Ishikawa (cell line): ENCODE measurements at regions not wholly inside any gene's neighbourhood (a gene's known extent, or its start where the extent isn't known, plus 50 kb on each side); places are given as distances from the start of the nearest gene placed in this dataset.

Source experiments
- CEBPB ChIP-seq: IDR thresholded peaks from 2 replicates; pipeline ENCODE4 v1.6.1; 2012
- CREB1 ChIP-seq: IDR thresholded peaks from 2 replicates; pipeline ENCODE4 v1.6.1; 2012; ENCODE audit warnings: low read depth
- EGR1 ChIP-seq: IDR thresholded peaks from 2 replicates; pipeline ENCODE4 v1.6.1; 2012
- EP300 ChIP-seq: IDR thresholded peaks from 2 replicates; pipeline ENCODE4 v1.6.1; 2012; ENCODE audit warnings: borderline replicate concordance
- FOXM1 ChIP-seq: IDR thresholded peaks from 2 replicates; pipeline ENCODE4 v1.6.1; 2012; ENCODE audit warnings: low read depth, borderline replicate concordance
- NFIC ChIP-seq: IDR thresholded peaks from 2 replicates; pipeline ENCODE4 v1.6.1; 2012
- RAD21 ChIP-seq: IDR thresholded peaks from 2 replicates; pipeline ENCODE4 v1.6.1; 2012; ENCODE audit warnings: low read depth
- REST ChIP-seq: IDR thresholded peaks from 2 replicates; pipeline ENCODE4 v1.6.1; 2012; ENCODE audit warnings: low read depth, mild to moderate bottlenecking
- TAF1 ChIP-seq: IDR thresholded peaks from 2 replicates; pipeline ENCODE4 v1.6.1; 2012; ENCODE audit warnings: low read depth, mild to moderate bottlenecking
- TCF12 ChIP-seq: IDR thresholded peaks from 2 replicates; pipeline ENCODE4 v1.6.1; 2012; ENCODE audit warnings: low read depth
- TEAD4 ChIP-seq: IDR thresholded peaks from 2 replicates; pipeline ENCODE4 v1.6.1; 2012
- USF1 ChIP-seq: IDR thresholded peaks from 2 replicates; pipeline ENCODE4 v1.6.1; 2012
- YY1 ChIP-seq: IDR thresholded peaks from 2 replicates; pipeline ENCODE4 v1.6.1; 2012; ENCODE audit warnings: low read depth
- ZBTB7A ChIP-seq: IDR thresholded peaks from 2 replicates; pipeline ENCODE4 v1.6.1; 2012; ENCODE audit warnings: low read depth
- TF ChIP-seq, protein P1 (sequence below): IDR thresholded peaks from 2 replicates; pipeline ENCODE4 v1.6.1; 2012

- no peak for TF ChIP-seq RAD21
- TF ChIP-seq TEAD4 = no peak
- no peak for TF ChIP-seq YY1
- no peak for TF ChIP-seq CREB1
- no peak for TF ChIP-seq EP300
- no peak for TF ChIP-seq REST
- TF ChIP-seq ZBTB7A = no peak
- no peak for TF ChIP-seq CEBPB
- TF ChIP-seq USF1 = no peak
Observed at GRCh38 chr6:166025149-166025898, 142.3 kb downstream of the TBXT start.

- TF ChIP-seq NFIC (no peak), REST (no peak), FOXM1 (no peak), EP300 (no peak), YY1 (no peak), CEBPB (no peak), TEAD4 (no peak), RAD21 (no peak), TAF1 (no peak), EGR1 (no peak), CREB1 (no peak), USF1 (no peak), TCF12 (no peak), ZBTB7A (no peak)
- TF ChIP-seq, protein P1, sequence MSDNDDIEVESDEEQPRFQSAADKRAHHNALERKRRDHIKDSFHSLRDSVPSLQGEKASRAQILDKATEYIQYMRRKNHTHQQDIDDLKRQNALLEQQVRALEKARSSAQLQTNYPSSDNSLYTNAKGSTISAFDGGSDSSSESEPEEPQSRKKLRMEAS = no peak
Observed at GRCh38 chr6:166024252-166024651, 143.4 kb downstream of the TBXT start.

- TF ChIP-seq CREB1 = no peak
- no peak for TF ChIP-seq TAF1
- TF ChIP-seq EGR1 = no peak
- no peak for TF ChIP-seq EP300
- TF ChIP-seq TEAD4 = no peak
- TF ChIP-seq TCF12 = no peak
- no peak for TF ChIP-seq RAD21
- TF ChIP-seq, protein P1 = no peak
- no peak for TF ChIP-seq ZBTB7A
- TF ChIP-seq REST = no peak
- no peak for TF ChIP-seq FOXM1
- TF ChIP-seq NFIC = no peak
- no peak for TF ChIP-seq CEBPB
- TF ChIP-seq USF1 = no peak
- no peak for TF ChIP-seq YY1
Observed at GRCh38 chr6:166023273-166023989, 144.2 kb downstream of the TBXT start.
